HG03342 (cell line): ENCODE measurements at regions not wholly inside any gene's neighbourhood (a gene's known extent, or its start where the extent isn't known, plus 50 kb on each side); places are given as distances from the start of the nearest gene placed in this dataset.
A peak's percentile ranks its signal among the peaks of the same experiment; 100 is the strongest.
"Not testable (repeated sequence)": the region's sequence is repeated elsewhere in the genome, so short reads cannot be mapped to it uniquely, and the experiment has no call there.

Experiments used
- ATAC-seq: cut with Tn5 transposase; IDR thresholded peaks from one replicate; pipeline ENCODE4 v1.9.1; 2021; ENCODE audit warnings: mild to moderate bottlenecking, moderate library complexity; ENCODE audit not compliant: unreplicated experiment

- ATAC-seq = no peak
Measured at GRCh38 chr3:115252679-115253078, 105.6 kb upstream of the ZBTB20 start.

GRCh38 chr3:115254492-115255196 lies 107.6 kb upstream of the ZBTB20 start:
- ATAC-seq = no peak

GRCh38 chr3:115255197-115255585 lies 108.1 kb upstream of the ZBTB20 start:
- ATAC-seq = no peak

- ATAC-seq = no peak
Measured at GRCh38 chr3:115270849-115271248, 123.8 kb upstream of the ZBTB20 start.

- no peak for ATAC-seq
Measured at GRCh38 chr3:115272036-115272824, 125.1 kb upstream of the ZBTB20 start.

- no peak for ATAC-seq
Measured at GRCh38 chr3:115275896-115276295, 128.8 kb upstream of the ZBTB20 start.

- no peak for ATAC-seq
Measured at GRCh38 chr3:115279939-115280338, 132.9 kb upstream of the ZBTB20 start.

GRCh38 chr3:115280506-115280905 lies 133.4 kb upstream of the ZBTB20 start:
- ATAC-seq = no peak

GRCh38 chr3:115281697-115282675 lies 134.9 kb upstream of the ZBTB20 start:
- ATAC-seq = no peak

- no peak for ATAC-seq
Measured at GRCh38 chr3:115284980-115285379, 137.9 kb upstream of the ZBTB20 start.

GRCh38 chr3:115286529-115287197 lies 139.6 kb upstream of the ZBTB20 start:
- no peak for ATAC-seq

- no peak for ATAC-seq
Measured at GRCh38 chr3:115287198-115287597, 140.1 kb upstream of the ZBTB20 start.

GRCh38 chr3:115292131-115292530 lies 145.0 kb upstream of the ZBTB20 start:
- ATAC-seq = no peak

GRCh38 chr3:115292677-115293165 lies 145.6 kb upstream of the ZBTB20 start:
- no peak for ATAC-seq

- ATAC-seq = no peak
Measured at GRCh38 chr3:115293321-115293720, 146.2 kb upstream of the ZBTB20 start.

- no peak for ATAC-seq
Measured at GRCh38 chr3:115301364-115301860, 154.3 kb upstream of the ZBTB20 start.

- ATAC-seq = not testable (repeated sequence)
Measured at GRCh38 chr3:115317953-115318352, 170.9 kb upstream of the ZBTB20 start.

GRCh38 chr3:115321400-115321805 lies 174.3 kb upstream of the ZBTB20 start:
- peak; percentile 52 for ATAC-seq

GRCh38 chr3:115322901-115323300 lies 175.8 kb upstream of the ZBTB20 start:
- ATAC-seq = no peak

- ATAC-seq = no peak
Measured at GRCh38 chr3:115323380-115323779, 176.3 kb upstream of the ZBTB20 start.
